Spleen (tissue), 11 donors: ENCODE measurements at regions not wholly inside any gene's neighbourhood (a gene's known extent, or its start where the extent isn't known, plus 50 kb on each side); places are given as distances from the start of the nearest gene placed in this dataset.

ENCODE experiments used
- DNase-seq: peaks from one replicate; pipeline ENCODE4 v3.0.0-alpha.2; 2020
- H3K27ac ChIP-seq, 8 donors: fragments of 200-600 bp; sonication (generic) in 7 of 8; 1 replicate in 4 of 8; 2 replicates in 4 of 8; pipeline versions ENCODE4 v1.5.0 to v1.8.0; 2016 to 2021; ENCODE audit warnings: inconsistent platforms in 4 of 8, mild to moderate bottlenecking in 4 of 8, moderate library complexity in 1 of 8
- H3K27me3 ChIP-seq, 7 donors: fragments of 200-600 bp; sonication (generic) in 6 of 7; replicated peaks in 1 of 7; 1 replicate in 4 of 7; 2 replicates in 3 of 7; pipeline versions ENCODE4 v1.5.0 to v1.8.0; 2016 to 2021; ENCODE audit warnings: inconsistent platforms in 3 of 7, mild to moderate bottlenecking in 1 of 7
- H3K36me3 ChIP-seq, 6 donors: fragments of 200-600 bp; sonication (generic) in 5 of 6; 1 replicate in 4 of 6; 2 replicates in 2 of 6; pipeline versions ENCODE4 v1.5.0 to v1.8.0; 2016 to 2021; ENCODE audit warnings: inconsistent platforms in 2 of 6
- H3K4me1 ChIP-seq, 6 donors: fragments of 200-600 bp; sonication (generic) in 5 of 6; 1 replicate in 3 of 6; 2 replicates in 3 of 6; pipeline versions ENCODE4 v1.5.0 to v1.8.0; 2016 to 2021; ENCODE audit warnings: inconsistent platforms in 3 of 6
- H3K4me3 ChIP-seq, 8 donors: fragments of 200-600 bp; sonication (generic) in 7 of 8; 1 replicate in 4 of 8; 2 replicates in 4 of 8; pipeline versions ENCODE4 v1.5.0 to v1.8.0; 2016 to 2021; ENCODE audit warnings: inconsistent platforms in 4 of 8, mild to moderate bottlenecking in 4 of 8, moderate library complexity in 2 of 8
- H3K9me3 ChIP-seq, 8 donors: fragments of 200-600 bp; sonication (generic) in 7 of 8; 1 replicate in 4 of 8; 2 replicates in 4 of 8; pipeline versions ENCODE4 v1.5.0 to v1.8.0; 2016 to 2021; ENCODE audit warnings: inconsistent platforms in 4 of 8
- CTCF ChIP-seq, 11 experiments: fragments of 200-600 bp in 7 of 11; fragments of 450-650 bp in 4 of 11; sonication (generic) in 4 of 11; IDR thresholded peaks in 8 of 11; conservative IDR thresholded peaks in 3 of 11; 1 replicate in 7 of 11; 2 replicates in 4 of 11; pipeline versions ENCODE4 v1.4.0 to v1.8.0; 2016 to 2021; ENCODE audit warnings: antibody characterized with exemption in 11 of 11, inconsistent platforms in 4 of 11, mild to moderate bottlenecking in 1 of 11
- POLR2A ChIP-seq, 3 donors: fragments of 450-650 bp; IDR thresholded peaks; one replicate each; pipeline ENCODE4 v1.5.1; 2017; ENCODE audit warnings: antibody characterized with exemption in 3 of 3, mild to moderate bottlenecking in 1 of 3
- POLR2AphosphoS5 ChIP-seq, 3 donors: sonication (generic); formaldehyde crosslinking; IDR thresholded peaks; one replicate each; pipeline ENCODE4 v1.5.1; 2017; ENCODE audit warnings: antibody characterized with exemption in 3 of 3
- WGBS, 5 donors: extraction: QIAGEN DNeasy Blood & Tissue Kit in 3 of 5; methylation state at CpG; one replicate each; pipeline versions ENCODE4 v1.1.5 to v1.1.7; 2013 to 2018; 5-methylcytosine and 5-hydroxymethylcytosine counted together
- intact Hi-C: fragments of 100-400 bp; cut with DNase I; formaldehyde crosslinking; loops from one replicate; pipeline ENCODE4 v1.15.0; 2023; ENCODE audit warnings: low total_unique reads
- donor health status: healthy with polysubstance abuse.
- donor health status: DM: no; HTN: no; CAD: no; lungs with moderate emphysema.
- donor health status: DM: no; HTN: no; CAD: no.
- donor health status: Bipolar disorder and iron deficiency.
- donor health status: healthy.
- donor health status: DM: no; HTN: no; CAD: no.
- donor health status: DM: yes; HTN: yes; CAD: no.

GRCh38 chr4:96895826-96896225 lies 1055.9 kb downstream of the PDHA2 start:
- no peaks in the 10 kb centered on the region for H3K27me3 ChIP-seq
- no peak for TF ChIP-seq CTCF (IDR thresholded peaks at IDR 0.05 in 8 of 11, conservative IDR thresholded peaks at IDR 0.05 in 3 of 11)
- TF ChIP-seq POLR2A (IDR thresholded peaks at IDR 0.05): no peak
- TF ChIP-seq POLR2AphosphoS5 (IDR thresholded peaks at IDR 0.05): no peak
- DNase-seq: no peak
- no peak overlapping the region for H3K4me3 ChIP-seq
- H3K4me1 ChIP-seq: no peaks in the 10 kb centered on the region
- 92 to 96% (median 94%) methylated on average over 1 of the region's 1 CpG for WGBS, 5 donors
- intact Hi-C loops: no loop called here
- peaks cover 0 to 4% (median 0%) of the 10 kb centered on the region in 8 donors for H3K9me3 ChIP-seq
- H3K36me3 ChIP-seq: no peaks in the 10 kb centered on the region
- no peak overlapping the region for H3K27ac ChIP-seq

GRCh38 chr4:96912716-96913115 lies 1072.8 kb downstream of the PDHA2 start:
- Histone ChIP-seq H3K36me3 (no peaks in the 10 kb centered on the region), H3K9me3 (no peaks in the 10 kb centered on the region), H3K4me1 (no peaks in the 10 kb centered on the region), H3K27ac (no peak overlapping the region), H3K4me3 (no peak overlapping the region), H3K27me3 (no peaks in the 10 kb centered on the region)
- intact Hi-C loops: no loop called here
- 82 to 96% (median 87%) methylated on average over 3 of the region's 3 CpGs for WGBS, 5 donors
- TF ChIP-seq CTCF (IDR thresholded peaks at IDR 0.05 in 8 of 11, conservative IDR thresholded peaks at IDR 0.05 in 3 of 11): no peak
- no peak for TF ChIP-seq POLR2A (IDR thresholded peaks at IDR 0.05)
- no peak for TF ChIP-seq POLR2AphosphoS5 (IDR thresholded peaks at IDR 0.05)
- DNase-seq: no peak

- no peak overlapping the region for H3K27ac ChIP-seq
- no peak for DNase-seq
- no peak overlapping the region for H3K4me3 ChIP-seq
- no peaks in the 10 kb centered on the region for H3K36me3 ChIP-seq
- no peaks in the 10 kb centered on the region for H3K4me1 ChIP-seq
- intact Hi-C loops: no loop called here
- TF ChIP-seq CTCF (IDR thresholded peaks at IDR 0.05 in 8 of 11, conservative IDR thresholded peaks at IDR 0.05 in 3 of 11) (no peak), POLR2AphosphoS5 (IDR thresholded peaks at IDR 0.05) (no peak), POLR2A (IDR thresholded peaks at IDR 0.05) (no peak)
- H3K9me3 ChIP-seq: no peaks in the 10 kb centered on the region
- 38 to 86% (median 77%) methylated on average over 2 of the region's 2 CpGs for WGBS, 5 donors
- no peaks in the 10 kb centered on the region for H3K27me3 ChIP-seq
These were observed 1073.7 kb downstream of the PDHA2 start for GRCh38 chr4:96913441-96914080.

GRCh38 chr4:96916711-96917110 lies 1076.8 kb downstream of the PDHA2 start:
- Histone ChIP-seq H3K9me3 (peaks cover 0 to 18% (median 6%) of the 10 kb centered on the region in 8 donors), H3K27ac (no peak overlapping the region), H3K36me3 (no peaks in the 10 kb centered on the region), H3K4me3 (no peak overlapping the region), H3K27me3 (no peaks in the 10 kb centered on the region), H3K4me1 (no peaks in the 10 kb centered on the region)
- TF ChIP-seq POLR2A (IDR thresholded peaks at IDR 0.05) (no peak), CTCF (IDR thresholded peaks at IDR 0.05 in 8 of 11, conservative IDR thresholded peaks at IDR 0.05 in 3 of 11) (no peak), POLR2AphosphoS5 (IDR thresholded peaks at IDR 0.05) (no peak)
- intact Hi-C loops: no loop called here
- 60 to 78% (median 65%) methylated on average over 5 of the region's 5 CpGs for WGBS, 5 donors
- no peak for DNase-seq
